ENCODE measurements at regions not wholly inside any gene's neighbourhood (a gene's known extent, or its start where the extent isn't known, plus 50 kb on each side); places are given as distances from the start of the nearest gene placed in this dataset.

DNA sequence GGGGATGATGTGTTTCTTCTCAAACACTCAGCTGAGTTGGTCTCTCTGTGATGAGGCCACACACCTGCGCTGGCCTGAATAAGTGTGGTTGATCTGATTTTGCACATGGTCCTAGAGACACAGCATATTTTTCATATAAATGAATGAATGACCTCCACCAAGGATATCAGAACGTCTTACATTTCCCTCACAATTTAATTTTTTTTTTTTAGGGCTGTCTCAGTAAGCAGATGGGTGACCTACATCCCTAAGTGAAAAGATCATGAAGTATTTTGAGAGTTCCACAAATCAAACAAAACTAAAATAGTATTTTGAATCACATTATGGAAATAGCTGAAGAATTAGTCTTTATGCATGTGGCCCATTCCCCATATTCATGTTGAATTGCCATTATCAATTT, 333.7 kb upstream of the TMTC1 start:
- TF ChIP-seq, protein P1, sequence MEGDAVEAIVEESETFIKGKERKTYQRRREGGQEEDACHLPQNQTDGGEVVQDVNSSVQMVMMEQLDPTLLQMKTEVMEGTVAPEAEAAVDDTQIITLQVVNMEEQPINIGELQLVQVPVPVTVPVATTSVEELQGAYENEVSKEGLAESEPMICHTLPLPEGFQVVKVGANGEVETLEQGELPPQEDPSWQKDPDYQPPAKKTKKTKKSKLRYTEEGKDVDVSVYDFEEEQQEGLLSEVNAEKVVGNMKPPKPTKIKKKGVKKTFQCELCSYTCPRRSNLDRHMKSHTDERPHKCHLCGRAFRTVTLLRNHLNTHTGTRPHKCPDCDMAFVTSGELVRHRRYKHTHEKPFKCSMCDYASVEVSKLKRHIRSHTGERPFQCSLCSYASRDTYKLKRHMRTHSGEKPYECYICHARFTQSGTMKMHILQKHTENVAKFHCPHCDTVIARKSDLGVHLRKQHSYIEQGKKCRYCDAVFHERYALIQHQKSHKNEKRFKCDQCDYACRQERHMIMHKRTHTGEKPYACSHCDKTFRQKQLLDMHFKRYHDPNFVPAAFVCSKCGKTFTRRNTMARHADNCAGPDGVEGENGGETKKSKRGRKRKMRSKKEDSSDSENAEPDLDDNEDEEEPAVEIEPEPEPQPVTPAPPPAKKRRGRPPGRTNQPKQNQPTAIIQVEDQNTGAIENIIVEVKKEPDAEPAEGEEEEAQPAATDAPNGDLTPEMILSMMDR (IDR thresholded peaks at IDR 0.05; ENCODE audit: low read depth, low read length), result no peak
- TF ChIP-seq EZH2phosphoT487 (IDR thresholded peaks at IDR 0.05; ENCODE audit: low read depth), result no peak

Data from OCI-LY3 (cell line).